T-helper 2 cell treated with Interferon-gamma antibody and Interleukin-4, amounts not matched to agents 5 μg/mL and 100 μg/mL, for 36 hours (primary cell): ENCODE measurements at regions not wholly inside any gene's neighbourhood (a gene's known extent, or its start where the extent isn't known, plus 50 kb on each side); places are given as distances from the start of the nearest gene placed in this dataset.

Experiments used
- DNase-seq: peaks from one replicate; pipeline ENCODE4 v3.0.0; 2021; ENCODE audit warnings: low spot score
- H3K27ac Mint-ChIP-seq: one replicate; pipeline ENCODE4 v1.8.0; 2021; ENCODE audit warnings: mild to moderate bottlenecking, mixed read lengths
- H3K27me3 Mint-ChIP-seq: one replicate; pipeline ENCODE4 v1.8.0; 2021; ENCODE audit warnings: low read depth, mixed read lengths
- H3K36me3 Mint-ChIP-seq: one replicate; pipeline ENCODE4 v1.8.0; 2021; ENCODE audit warnings: low read depth, mixed read lengths
- H3K4me1 Mint-ChIP-seq: one replicate; pipeline ENCODE4 v1.8.0; 2021; ENCODE audit warnings: low read depth, mixed read lengths
- H3K4me3 Mint-ChIP-seq: one replicate; pipeline ENCODE4 v1.8.0; 2022; ENCODE audit warnings: mild to moderate bottlenecking, moderate library complexity, mixed read lengths
- H3K9me3 Mint-ChIP-seq: one replicate; pipeline ENCODE4 v1.8.0; 2021; ENCODE audit warnings: mixed read lengths

GRCh38 chr6:137767911-137768690, 99.0 kb upstream of the TNFAIP3 start:
- Mint-ChIP-seq H3K27me3 (no peaks in the 10 kb centered on the region), H3K4me3 (peak overlapping the region; percentile 75), H3K36me3 (peaks cover 2% of the 10 kb centered on the region), H3K4me1 (peaks cover 23% of the 10 kb centered on the region), H3K9me3 (no peaks in the 10 kb centered on the region), H3K27ac (peak overlapping the region; percentile 95)
- DNase-seq = no peak

DNA sequence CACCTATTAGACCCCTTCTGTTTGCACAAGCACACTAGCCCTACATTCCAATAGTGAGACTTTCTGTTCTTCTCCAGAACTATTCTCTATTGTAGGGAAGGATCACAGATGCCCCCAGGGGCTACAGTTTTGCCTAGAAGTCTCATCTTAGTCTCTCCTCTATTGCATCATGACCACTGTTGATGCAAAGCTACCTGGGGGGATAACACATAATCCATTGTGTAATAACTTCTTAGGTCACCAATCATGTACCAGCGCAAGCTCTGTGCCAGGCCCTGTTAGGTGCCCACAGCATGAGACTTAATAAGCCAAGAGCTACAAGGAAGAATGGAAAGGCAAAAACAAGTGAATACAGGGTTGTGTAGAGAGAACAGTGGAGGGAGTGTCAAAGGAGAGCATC, 98.1 kb upstream of the TNFAIP3 start:
- no peak for DNase-seq
- Mint-ChIP-seq H3K36me3 (peaks cover 2% of the 10 kb centered on the region), H3K27me3 (no peaks in the 10 kb centered on the region), H3K4me1 (peaks cover 24% of the 10 kb centered on the region), H3K9me3 (no peaks in the 10 kb centered on the region), H3K4me3 (peak overlapping the region; percentile 75), H3K27ac (peak overlapping the region; percentile 95)

GRCh38 chr6:137769797-137770362, 97.2 kb upstream of the TNFAIP3 start:
- Mint-ChIP-seq H3K27ac (no peak overlapping the region), H3K4me1 (peaks cover 26% of the 10 kb centered on the region), H3K36me3 (peaks cover 2% of the 10 kb centered on the region), H3K9me3 (no peaks in the 10 kb centered on the region), H3K4me3 (no peak overlapping the region), H3K27me3 (no peaks in the 10 kb centered on the region)
- no peak for DNase-seq

DNA sequence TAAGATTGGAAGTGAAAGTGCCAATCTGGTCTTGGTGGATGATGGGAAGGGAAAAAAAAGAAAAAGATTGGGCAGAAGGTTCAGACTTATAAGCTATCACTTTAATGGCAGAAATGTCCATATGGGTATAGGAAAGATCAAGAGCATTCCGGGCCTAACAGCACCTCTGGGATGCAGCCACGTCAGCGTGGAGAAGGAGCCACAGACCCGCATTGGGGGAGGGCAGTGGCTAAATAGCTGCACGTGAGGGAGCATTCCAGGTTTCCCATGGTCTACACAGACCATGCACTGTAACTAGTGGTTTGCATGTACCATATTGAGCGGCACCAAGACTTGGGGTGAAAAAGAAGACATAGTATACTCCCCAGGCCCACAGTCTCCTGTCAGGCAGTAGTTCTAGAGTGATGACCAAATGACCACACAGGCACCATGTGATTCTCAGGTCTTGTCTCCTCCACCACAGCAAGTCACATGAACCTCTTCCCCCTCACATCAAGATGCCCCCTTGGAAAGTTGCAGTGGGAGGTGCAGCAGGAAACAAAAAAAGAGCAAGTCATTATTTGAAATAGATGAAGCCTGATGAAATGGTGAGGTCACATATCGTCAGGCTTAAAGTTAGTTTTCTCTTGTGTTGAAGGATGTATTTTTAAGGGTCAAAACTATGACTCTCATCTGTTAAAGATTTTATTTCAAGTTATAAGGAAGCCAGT, 94.4 kb upstream of the TNFAIP3 start:
- Mint-ChIP-seq H3K36me3 (peaks cover 2% of the 10 kb centered on the region), H3K9me3 (no peaks in the 10 kb centered on the region), H3K27ac (no peak overlapping the region), H3K4me3 (no peak overlapping the region), H3K27me3 (no peaks in the 10 kb centered on the region), H3K4me1 (peaks cover 19% of the 10 kb centered on the region)
- DNase-seq = no peak

DNA sequence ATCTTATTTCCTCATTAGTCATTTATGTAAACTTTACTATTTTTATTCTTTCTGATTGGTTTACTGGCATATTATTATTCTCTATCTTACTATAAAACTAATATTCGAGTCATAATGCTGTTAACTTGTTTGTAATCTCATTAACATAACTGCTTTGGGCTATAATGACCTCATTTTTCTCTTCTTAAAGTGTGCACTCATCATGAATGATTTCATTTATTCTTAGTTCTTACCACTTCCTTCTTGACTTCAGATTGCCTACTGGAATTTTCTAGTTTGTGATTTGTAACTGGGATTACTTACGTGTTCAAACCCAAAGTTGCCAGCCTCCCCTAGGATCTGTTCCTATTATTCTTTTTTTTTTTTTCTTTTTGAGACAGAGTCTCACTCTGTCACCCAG, 91.8 kb upstream of the TNFAIP3 start:
- Mint-ChIP-seq H3K9me3 (no peaks in the 10 kb centered on the region), H3K4me1 (peaks cover 5% of the 10 kb centered on the region), H3K36me3 (no peaks in the 10 kb centered on the region), H3K4me3 (no peak overlapping the region), H3K27ac (no peak overlapping the region), H3K27me3 (no peaks in the 10 kb centered on the region)
- no peak for DNase-seq

DNA sequence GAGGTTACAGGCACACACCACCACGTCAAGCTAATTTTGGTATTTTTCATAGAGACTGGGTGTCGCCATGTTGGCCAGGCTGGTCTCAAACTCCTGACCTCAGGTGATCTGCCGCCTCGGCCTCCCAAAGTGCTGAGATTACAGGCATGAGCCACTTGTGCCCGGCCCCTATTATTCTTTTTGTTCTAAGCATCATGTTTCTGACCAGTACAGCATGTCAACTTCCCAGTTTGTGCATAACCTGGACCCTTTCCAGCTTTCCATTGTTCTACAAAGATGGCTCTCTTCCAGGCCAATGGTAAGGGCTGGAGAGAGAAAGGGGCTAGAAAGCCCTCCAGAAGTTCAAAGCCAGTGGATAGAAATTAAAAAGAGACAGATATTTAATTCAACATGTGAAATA, 91.3 kb upstream of the TNFAIP3 start:
- Mint-ChIP-seq H3K27ac (no peak overlapping the region), H3K27me3 (no peaks in the 10 kb centered on the region), H3K4me3 (no peak overlapping the region), H3K36me3 (no peaks in the 10 kb centered on the region), H3K4me1 (peaks cover 5% of the 10 kb centered on the region), H3K9me3 (no peaks in the 10 kb centered on the region)
- DNase-seq = no peak

- Mint-ChIP-seq H3K4me1 (peaks cover 5% of the 10 kb centered on the region), H3K4me3 (no peak overlapping the region), H3K36me3 (no peaks in the 10 kb centered on the region), H3K9me3 (no peaks in the 10 kb centered on the region), H3K27me3 (no peaks in the 10 kb centered on the region), H3K27ac (no peak overlapping the region)
- no peak for DNase-seq
Observed at GRCh38 chr6:137776256-137776655, 90.8 kb upstream of the TNFAIP3 start.

GRCh38 chr6:137776786-137777686, 90.0 kb upstream of the TNFAIP3 start:
- DNase-seq = no peak
- H3K27me3 Mint-ChIP-seq = no peaks in the 10 kb centered on the region
- H3K27ac Mint-ChIP-seq = no peak overlapping the region

DNA sequence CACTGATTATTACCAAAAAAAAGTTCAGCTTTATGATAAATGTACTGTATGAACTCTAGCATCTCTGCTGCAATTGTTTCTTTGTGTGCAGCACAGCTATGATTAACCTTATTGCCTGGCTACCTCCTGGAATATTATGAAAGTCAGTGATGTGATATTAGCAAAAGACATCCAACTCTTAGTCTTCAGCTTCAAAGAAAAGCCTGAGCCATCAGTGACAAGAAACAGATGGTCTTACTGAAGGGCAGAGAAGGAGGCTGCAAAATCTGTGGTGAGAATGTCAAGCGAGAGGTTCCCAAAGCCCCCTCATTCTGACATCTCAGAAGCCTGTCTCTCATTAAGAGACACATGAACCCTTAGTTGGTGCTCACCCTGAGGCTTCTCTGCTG, 89.4 kb upstream of the TNFAIP3 start:
- no peak overlapping the region for H3K4me3 Mint-ChIP-seq
- no peaks in the 10 kb centered on the region for H3K27me3 Mint-ChIP-seq
- no peaks in the 10 kb centered on the region for H3K9me3 Mint-ChIP-seq
- peaks cover 6% of the 10 kb centered on the region for H3K4me1 Mint-ChIP-seq
- H3K27ac Mint-ChIP-seq = no peak overlapping the region
- no peaks in the 10 kb centered on the region for H3K36me3 Mint-ChIP-seq
- DNase-seq = no peak

More at GRCh38 chr6:137776786-137777686, 90.0 kb upstream of the TNFAIP3 start:
- no peak overlapping the region for H3K4me3 Mint-ChIP-seq
- H3K4me1 Mint-ChIP-seq = peaks cover 6% of the 10 kb centered on the region
- no peaks in the 10 kb centered on the region for H3K9me3 Mint-ChIP-seq
- H3K36me3 Mint-ChIP-seq = no peaks in the 10 kb centered on the region

- Mint-ChIP-seq H3K27ac (no peak overlapping the region), H3K27me3 (no peaks in the 10 kb centered on the region), H3K4me3 (no peak overlapping the region), H3K9me3 (no peaks in the 10 kb centered on the region), H3K36me3 (no peaks in the 10 kb centered on the region), H3K4me1 (peaks cover 3% of the 10 kb centered on the region)
- no peak for DNase-seq
Observed at GRCh38 chr6:137779982-137780381, 87.1 kb upstream of the TNFAIP3 start.

- Mint-ChIP-seq H3K36me3 (no peaks in the 10 kb centered on the region), H3K4me3 (no peak overlapping the region), H3K4me1 (peaks cover 3% of the 10 kb centered on the region), H3K9me3 (no peaks in the 10 kb centered on the region), H3K27ac (no peak overlapping the region), H3K27me3 (no peaks in the 10 kb centered on the region)
- no peak for DNase-seq
Observed at GRCh38 chr6:137780447-137781034, 86.5 kb upstream of the TNFAIP3 start.

DNA sequence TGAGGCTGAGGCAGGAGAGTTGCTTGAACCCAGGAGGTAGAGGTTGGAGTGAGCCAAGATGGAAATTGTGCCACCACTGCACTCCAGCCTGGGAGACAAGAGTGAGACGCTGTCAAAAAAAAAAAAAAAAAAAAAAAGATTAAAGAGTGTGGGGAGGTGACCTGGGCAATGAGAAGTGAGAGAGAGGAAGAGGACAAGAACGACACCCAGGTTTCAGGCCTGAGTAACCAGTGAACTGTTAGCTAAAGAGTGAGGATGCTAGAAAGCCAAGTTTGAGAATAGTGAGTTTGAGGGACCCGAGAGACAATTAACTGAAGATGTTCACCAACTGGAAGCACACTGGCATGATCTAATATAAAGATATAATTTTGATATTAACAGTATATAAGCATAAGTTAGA, 85.4 kb upstream of the TNFAIP3 start:
- H3K9me3 Mint-ChIP-seq = no peaks in the 10 kb centered on the region
- no peaks in the 10 kb centered on the region for H3K27me3 Mint-ChIP-seq
- no peak overlapping the region for H3K27ac Mint-ChIP-seq

GRCh38 chr6:137782166-137783039, 84.7 kb upstream of the TNFAIP3 start:
- DNase-seq = no peak
- H3K27ac Mint-ChIP-seq = no peak overlapping the region
- no peaks in the 10 kb centered on the region for H3K27me3 Mint-ChIP-seq
- H3K4me3 Mint-ChIP-seq = no peak overlapping the region
- H3K9me3 Mint-ChIP-seq = no peaks in the 10 kb centered on the region
- no peaks in the 10 kb centered on the region for H3K36me3 Mint-ChIP-seq
- peaks cover 4% of the 10 kb centered on the region for H3K4me1 Mint-ChIP-seq

More for the DNA sequence above, 85.4 kb upstream of the TNFAIP3 start:
- Mint-ChIP-seq H3K4me1 (peaks cover 3% of the 10 kb centered on the region), H3K36me3 (no peaks in the 10 kb centered on the region), H3K4me3 (no peak overlapping the region)
- no peak for DNase-seq
